ACC112 (cell line): ENCODE measurements at regions not wholly inside any gene's neighbourhood (a gene's known extent, or its start where the extent isn't known, plus 50 kb on each side); places are given as distances from the start of the nearest gene placed in this dataset.
"Not testable (repeated sequence)": the region's sequence is repeated elsewhere in the genome, so short reads cannot be mapped to it uniquely, and the experiment has no call there.

Experiments used
- H2AFZ ChIP-seq: fragments of 200-600 bp; sonication (generic); one replicate; pipeline ENCODE4 v1.6.0; 2017; ENCODE audit warnings: antibody characterized with exemption, low read length; ENCODE audit not compliant: unreplicated experiment
- H3K27ac ChIP-seq: fragments of 200-600 bp; sonication (generic); 2 replicates; pipeline ENCODE4 v1.5.1; 2014; ENCODE audit warnings: low read depth, mild to moderate bottlenecking, antibody characterized with exemption, low read length, moderate library complexity
- H3K27me3 ChIP-seq: fragments of 200-600 bp; sonication (generic); 2 replicates; pipeline ENCODE4 v1.6.1; 2014; ENCODE audit warnings: mild to moderate bottlenecking, antibody characterized with exemption, low read length, moderate library complexity, mixed read lengths; ENCODE audit not compliant: insufficient read depth
- H3K36me3 ChIP-seq: fragments of 200-600 bp; sonication (generic); 2 replicates; pipeline ENCODE4 v1.6.1; 2016; ENCODE audit warnings: mild to moderate bottlenecking, antibody characterized with exemption, low read length, moderate library complexity, mixed read lengths; ENCODE audit not compliant: insufficient read depth
- H3K4me1 ChIP-seq: fragments of 200-600 bp; sonication (generic); one replicate; pipeline ENCODE4 v1.6.1; 2016; ENCODE audit warnings: low read length, mixed read lengths; ENCODE audit not compliant: insufficient read depth, unreplicated experiment, control insufficient read depth
- H3K4me3 ChIP-seq: fragments of 200-600 bp; sonication (generic); 2 replicates; pipeline ENCODE4 v1.5.1; 2014; ENCODE audit warnings: mild to moderate bottlenecking, low read depth, low read length
- H3K79me2 ChIP-seq: fragments of 200-600 bp; sonication (generic); one replicate; pipeline ENCODE4 v1.6.0; 2016; ENCODE audit warnings: low read length; ENCODE audit not compliant: control insufficient read depth, unreplicated experiment, insufficient read depth

DNA sequence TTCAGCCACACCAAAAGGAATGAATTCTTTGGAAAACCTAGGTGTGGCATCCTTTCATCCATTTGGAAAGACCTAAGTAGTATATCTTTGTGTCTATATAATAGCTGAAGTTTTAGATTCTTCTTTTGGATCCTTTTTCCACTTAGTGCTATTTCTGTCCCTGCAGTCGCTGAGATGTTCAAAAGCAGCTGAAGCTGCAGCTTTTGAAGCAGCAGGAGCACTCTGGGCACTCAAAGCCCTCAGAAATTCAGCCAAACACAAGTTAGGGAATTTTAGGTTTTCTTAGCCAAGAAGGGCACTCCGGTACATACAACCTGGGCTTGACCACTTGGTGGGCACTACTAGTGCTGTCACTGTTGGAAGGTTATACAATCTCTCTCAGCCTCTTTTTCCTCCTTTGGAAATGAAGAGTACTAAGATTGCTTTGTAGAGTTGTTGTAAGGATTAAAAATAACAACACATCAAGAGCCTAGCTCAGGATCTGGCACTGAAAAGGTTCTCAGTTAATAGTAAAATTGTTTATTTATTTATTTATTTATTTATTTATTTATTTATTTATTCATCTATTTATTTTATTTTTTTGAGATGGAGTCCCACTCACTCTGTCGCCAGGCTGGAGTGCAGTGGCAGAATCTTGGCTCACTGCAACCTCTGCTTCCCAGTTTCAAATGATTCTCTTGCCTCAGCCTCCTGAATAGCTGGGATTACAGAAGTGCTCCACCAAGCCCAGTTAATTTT is 71.9 kb upstream of the SLC22A16 start:
- Histone ChIP-seq H3K4me3 (no peak overlapping the region), H3K27ac (no peak overlapping the region), H2AFZ (no peak overlapping the region), H3K4me1 (peaks cover 18% of the 10 kb centered on the region), H3K79me2 (no peaks in the 10 kb centered on the region), H3K27me3 (no peaks in the 10 kb centered on the region), H3K36me3 (0 out of 2 replicates have a peak, but pooled peaks cover 4% of the 10 kb centered on the region)

GRCh38 chr6:110547266-110547964 is 71.0 kb upstream of the SLC22A16 start:
- H3K27me3 ChIP-seq, result no peaks in the 10 kb centered on the region
- no peaks in the 10 kb centered on the region for H3K79me2 ChIP-seq
- H3K4me3 ChIP-seq, result peak overlapping the region; percentile 39; the same call in 1 of the 2 replicates
- peak overlapping the region; percentile 38 for H3K27ac ChIP-seq
- H3K4me1 ChIP-seq, result peaks cover 27% of the 10 kb centered on the region
- H3K36me3 ChIP-seq, result 0 out of 2 replicates have a peak, but pooled peaks cover 4% of the 10 kb centered on the region
- H2AFZ ChIP-seq, result no peak overlapping the region

DNA sequence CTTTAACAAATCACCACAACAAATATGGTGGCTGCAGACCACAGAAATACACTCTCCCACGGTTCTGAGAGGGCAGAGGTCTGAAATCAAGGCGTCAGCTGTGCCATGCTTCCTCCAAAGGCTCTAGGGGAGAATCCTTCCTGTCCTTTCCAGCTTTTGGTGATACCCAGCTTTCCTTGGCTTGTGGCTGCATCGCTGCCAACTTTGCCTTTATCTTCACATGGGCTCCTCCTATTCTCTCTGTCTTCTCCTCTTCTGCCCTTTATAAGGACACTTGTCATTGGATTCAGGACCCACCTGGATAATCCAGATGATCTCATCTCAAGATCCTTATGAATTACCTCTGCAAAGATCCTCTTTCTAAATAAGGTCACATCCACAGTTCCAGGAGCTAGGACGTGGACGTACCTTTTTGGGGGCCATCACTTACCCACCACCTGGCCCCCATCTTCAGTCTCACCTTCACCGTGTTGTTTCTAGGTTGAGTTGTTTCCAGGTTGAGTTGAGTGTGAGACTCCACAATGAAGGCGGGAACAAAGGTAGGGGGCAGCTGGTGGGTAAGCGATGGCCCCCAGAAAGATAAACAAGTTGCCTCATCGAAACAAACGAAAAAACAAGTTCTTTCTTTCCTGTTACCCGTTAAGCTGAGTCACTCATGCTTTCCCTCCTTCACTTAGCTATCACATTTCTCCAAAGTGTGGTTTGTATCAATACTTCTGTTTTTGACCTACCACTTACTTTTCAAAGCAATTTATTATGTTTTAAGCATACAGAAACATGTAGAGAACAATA is 68.9 kb upstream of the SLC22A16 start:
- Histone ChIP-seq H3K4me3 (no peak overlapping the region), H3K27ac (no peak overlapping the region), H3K79me2 (no peaks in the 10 kb centered on the region), H3K4me1 (peaks cover 36% of the 10 kb centered on the region), H3K36me3 (0 out of 2 replicates have a peak, but pooled peaks cover 4% of the 10 kb centered on the region), H3K27me3 (no peaks in the 10 kb centered on the region), H2AFZ (no peak overlapping the region)

- H3K79me2 ChIP-seq, result no peaks in the 10 kb centered on the region
- H3K4me3 ChIP-seq, result no peak overlapping the region
- H2AFZ ChIP-seq, result no peak overlapping the region
- H3K27me3 ChIP-seq, result no peaks in the 10 kb centered on the region
- H3K27ac ChIP-seq, result no peak overlapping the region
- H3K4me1 ChIP-seq, result peaks cover 36% of the 10 kb centered on the region
- H3K36me3 ChIP-seq, result 0 out of 2 replicates have a peak, but pooled peaks cover 4% of the 10 kb centered on the region
Observed at GRCh38 chr6:110544472-110544871, 68.1 kb upstream of the SLC22A16 start.

GRCh38 chr6:110543106-110543505 is 66.7 kb upstream of the SLC22A16 start:
- Histone ChIP-seq H3K27me3 (no peaks in the 10 kb centered on the region), H3K4me3 (no peak overlapping the region), H2AFZ (no peak overlapping the region), H3K4me1 (peaks cover 38% of the 10 kb centered on the region), H3K27ac (no peak overlapping the region), H3K36me3 (0 out of 2 replicates have a peak, but pooled peaks cover 4% of the 10 kb centered on the region), H3K79me2 (no peaks in the 10 kb centered on the region)

- no peaks in the 10 kb centered on the region for H3K79me2 ChIP-seq
- H3K27ac ChIP-seq, result no peak overlapping the region
- peak overlapping the region; percentile 33; the same call in 1 of the 2 replicates for H3K4me3 ChIP-seq
- H3K4me1 ChIP-seq, result peaks cover 38% of the 10 kb centered on the region
- H3K36me3 ChIP-seq, result 0 out of 2 replicates have a peak, but pooled peaks cover 4% of the 10 kb centered on the region
- H2AFZ ChIP-seq, result peak overlapping the region; percentile 91
- H3K27me3 ChIP-seq, result no peaks in the 10 kb centered on the region
Observed at GRCh38 chr6:110542311-110543024, 66.1 kb upstream of the SLC22A16 start.

DNA sequence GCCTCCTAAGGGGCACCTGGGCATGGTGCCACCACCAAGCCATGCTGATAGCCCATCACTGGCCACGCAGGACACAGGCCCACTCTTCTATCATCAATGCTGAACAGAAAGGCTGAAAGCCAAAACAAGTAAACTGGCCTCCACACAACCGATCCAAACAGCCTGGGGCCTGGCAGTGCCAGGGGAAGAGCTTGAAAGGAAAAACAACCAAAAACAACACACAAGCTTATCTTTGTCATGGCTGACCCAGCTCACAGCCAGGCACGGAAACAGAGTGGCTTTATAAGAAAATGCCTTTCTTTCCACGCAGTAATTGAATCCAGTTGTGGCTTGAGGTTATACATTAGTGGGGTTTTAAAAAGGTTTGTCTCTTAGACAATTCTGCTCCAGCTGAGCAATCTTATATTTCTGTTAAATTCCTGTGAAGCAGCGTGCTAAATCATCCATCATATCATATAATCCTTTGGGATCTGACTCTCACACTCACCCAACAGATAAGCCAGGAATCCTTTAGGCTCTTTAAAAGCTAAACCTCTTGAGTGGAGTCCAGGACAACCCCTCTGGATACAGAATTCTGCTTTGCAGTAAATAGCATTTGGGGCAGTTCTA is 65.4 kb upstream of the SLC22A16 start:
- peak overlapping the region; percentile 91 for H2AFZ ChIP-seq
- no peaks in the 10 kb centered on the region for H3K27me3 ChIP-seq
- 0 out of 2 replicates have a peak, but pooled peaks cover 4% of the 10 kb centered on the region for H3K36me3 ChIP-seq
- no peak overlapping the region for H3K4me3 ChIP-seq
- no peaks in the 10 kb centered on the region for H3K79me2 ChIP-seq
- H3K4me1 ChIP-seq, result peaks cover 37% of the 10 kb centered on the region
- no peak overlapping the region for H3K27ac ChIP-seq

DNA sequence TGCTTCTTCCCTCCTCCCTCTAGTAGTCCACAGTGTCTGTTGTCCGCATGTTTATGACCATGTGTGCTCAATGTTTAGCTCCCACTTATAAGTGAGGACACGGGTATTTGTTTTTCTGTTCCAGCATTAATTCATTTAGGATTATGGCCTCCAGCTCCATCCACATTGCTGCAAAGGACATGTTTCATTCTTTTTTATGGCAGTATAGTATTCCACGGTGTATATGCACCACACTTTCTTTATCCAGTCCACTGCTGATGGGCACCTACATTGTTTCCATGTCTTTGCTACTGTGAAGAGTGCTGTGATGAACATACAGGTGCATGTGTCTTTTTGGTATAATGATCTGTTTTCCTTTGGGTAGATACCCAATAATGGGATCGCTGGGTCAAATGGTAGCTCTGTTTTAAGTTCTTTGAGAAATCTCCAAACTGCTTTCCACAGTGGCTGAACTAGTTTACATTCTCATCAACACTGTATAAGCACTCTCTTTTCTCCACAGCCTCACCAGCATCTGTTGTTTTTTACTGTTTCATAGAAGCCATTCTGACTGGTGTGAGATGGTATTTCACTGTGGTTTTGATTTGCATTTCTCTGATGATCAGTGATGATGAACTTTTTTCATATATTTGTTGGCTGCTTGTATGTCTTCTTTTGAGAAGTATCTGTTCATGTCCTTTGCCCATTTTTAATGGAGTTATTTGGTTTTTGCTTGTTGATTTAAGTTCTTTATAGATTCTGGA is 63.0 kb upstream of the SLC22A16 start:
- H3K4me3 ChIP-seq, H3K27ac ChIP-seq, H3K36me3 ChIP-seq, H2AFZ ChIP-seq, H3K79me2 ChIP-seq, H3K27me3 ChIP-seq: not testable (repeated sequence)
- peaks cover 50% of the 10 kb centered on the region for H3K4me1 ChIP-seq

DNA sequence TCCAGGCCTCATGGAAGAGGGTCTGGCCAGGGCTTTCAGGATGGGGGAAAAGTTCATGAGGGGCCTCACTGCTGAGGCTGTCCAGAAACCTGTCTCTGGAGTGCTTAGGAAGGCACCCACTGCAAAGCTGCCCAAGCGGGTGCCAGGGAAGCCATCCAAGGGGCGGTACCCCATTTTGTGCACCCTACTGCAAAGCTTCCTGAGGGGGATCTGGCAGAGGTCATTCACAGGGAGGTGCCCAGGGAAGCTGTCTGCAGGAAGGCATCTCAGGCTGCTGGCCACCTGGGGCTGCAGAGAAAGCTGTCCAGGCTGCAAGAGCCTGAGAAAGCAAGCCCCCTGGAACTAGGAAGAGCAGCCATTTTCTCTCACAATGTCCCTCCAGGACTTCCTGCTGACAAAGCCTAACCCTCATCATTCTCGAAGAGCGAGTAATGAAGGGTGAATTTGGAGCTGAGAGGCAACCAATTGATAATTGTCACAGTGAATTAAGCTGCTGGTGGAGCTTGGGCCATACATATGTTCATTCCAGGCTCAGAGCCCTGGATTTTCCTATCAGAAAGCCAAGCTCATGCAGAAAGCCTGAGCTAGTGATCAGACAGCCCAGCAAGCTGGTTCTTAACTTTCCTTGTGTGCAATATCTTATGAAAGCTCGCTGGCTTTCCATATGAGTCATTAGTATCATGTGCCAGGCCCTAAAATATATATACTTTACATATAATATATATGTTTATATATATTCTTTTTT is 62.2 kb upstream of the SLC22A16 start:
- Histone ChIP-seq H3K27me3 (no peaks in the 10 kb centered on the region), H3K79me2 (no peaks in the 10 kb centered on the region), H3K4me1 (peaks cover 57% of the 10 kb centered on the region), H2AFZ (no peak overlapping the region), H3K27ac (peak overlapping the region; percentile 92), H3K36me3 (no peaks in the 10 kb centered on the region), H3K4me3 (no peak overlapping the region)
